Activated T-helper 1 cell treated with anti-CD3 and anti-CD28 coated beads, Interleukin-12 subunit alpha, Interleukin-12 subunit beta, Interleukin-2, Interleukin-4 antibody, amounts not matched to agents 30 ng/mL and 10 ng/mL and 1 ng/mL, durations not matched to agents 14 hours and 24 hours and 36 hours (primary cell): ENCODE measurements at regions not wholly inside any gene's neighbourhood (a gene's known extent, or its start where the extent isn't known, plus 50 kb on each side); places are given as distances from the start of the nearest gene placed in this dataset.

ENCODE experiments used
- DNase-seq: peaks from one replicate; pipeline ENCODE4 v3.0.0; 2021; ENCODE audit warnings: low spot score
- H3K27ac Mint-ChIP-seq: one replicate; pipeline ENCODE4 v1.8.0; 2021; ENCODE audit warnings: mild to moderate bottlenecking, mixed read lengths
- H3K27me3 Mint-ChIP-seq: one replicate; pipeline ENCODE4 v1.8.0; 2022; ENCODE audit warnings: mild to moderate bottlenecking, moderate library complexity, mixed read lengths; ENCODE audit not compliant: insufficient read depth
- H3K36me3 Mint-ChIP-seq: one replicate; pipeline ENCODE4 v1.8.0; 2021; ENCODE audit warnings: low read depth, mixed read lengths
- H3K4me1 Mint-ChIP-seq: one replicate; pipeline ENCODE4 v1.8.0; 2021; ENCODE audit warnings: low read depth, mixed read lengths
- H3K4me3 Mint-ChIP-seq: one replicate; pipeline ENCODE4 v1.8.0; 2021; ENCODE audit warnings: mild to moderate bottlenecking, moderate library complexity, mixed read lengths
- H3K9me3 Mint-ChIP-seq: one replicate; pipeline ENCODE4 v1.8.0; 2021; ENCODE audit warnings: mixed read lengths
- intact Hi-C: fragments of 100-400 bp; cut with micrococcal nuclease; formaldehyde crosslinking; loops from one replicate; pipeline ENCODE4 v1.15.1; 2024

GRCh38 chr2:113838744-113839444 is 51.0 kb upstream of the ACTR3 start:
- no peak for DNase-seq
- Mint-ChIP-seq H3K4me1 (no peaks in the 10 kb centered on the region), H3K36me3 (peaks cover 4% of the 10 kb centered on the region), H3K27ac (no peak overlapping the region), H3K9me3 (no peaks in the 10 kb centered on the region), H3K27me3 (no peaks in the 10 kb centered on the region), H3K4me3 (no peak overlapping the region)
- intact Hi-C loops, result no loop called here

- DNase-seq, result no peak
- Mint-ChIP-seq H3K27me3 (no peaks in the 10 kb centered on the region), H3K9me3 (no peaks in the 10 kb centered on the region), H3K36me3 (peaks cover 4% of the 10 kb centered on the region), H3K27ac (no peak overlapping the region), H3K4me1 (no peaks in the 10 kb centered on the region), H3K4me3 (no peak overlapping the region)
- intact Hi-C loops, result no loop called here
Observed at GRCh38 chr2:113838277-113838676, 51.6 kb upstream of the ACTR3 start.

DNA sequence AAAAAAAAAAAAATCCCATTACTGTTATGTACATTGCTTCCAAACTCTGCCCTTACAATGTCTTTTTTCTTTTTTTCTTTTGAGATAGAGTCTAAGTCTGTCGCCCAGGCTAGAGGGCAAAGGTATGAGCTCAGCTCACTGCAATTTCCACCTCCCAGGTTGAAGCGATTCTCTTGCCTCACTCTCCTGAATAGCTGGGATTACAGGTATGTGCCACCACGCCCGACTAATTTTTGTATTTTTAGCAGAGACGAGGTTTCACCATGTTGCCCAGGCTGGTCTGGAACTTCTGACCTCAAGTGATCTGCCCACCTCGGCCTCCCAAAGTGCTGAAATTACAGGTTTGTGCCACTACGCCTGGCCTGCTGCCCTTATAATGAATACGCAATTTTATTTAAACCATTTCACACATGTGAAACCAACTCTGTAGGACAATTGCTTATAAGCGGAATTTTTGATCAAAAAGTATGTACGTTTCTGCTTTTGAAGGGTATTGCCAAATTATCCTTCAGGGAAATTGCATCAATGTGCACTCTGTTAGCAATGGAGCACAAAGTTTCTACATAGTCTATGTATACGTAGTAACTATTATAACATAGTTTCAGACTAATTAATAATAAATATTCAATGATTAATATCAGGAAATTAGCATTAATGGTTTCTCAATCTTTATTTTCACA is 55.7 kb upstream of the ACTR3 start:
- DNase-seq, result no peak
- Mint-ChIP-seq H3K27me3 (no peaks in the 10 kb centered on the region), H3K36me3 (no peaks in the 10 kb centered on the region), H3K27ac (no peak overlapping the region), H3K9me3 (no peaks in the 10 kb centered on the region), H3K4me3 (no peak overlapping the region), H3K4me1 (no peaks in the 10 kb centered on the region)
- intact Hi-C loops, result no loop called here

DNA sequence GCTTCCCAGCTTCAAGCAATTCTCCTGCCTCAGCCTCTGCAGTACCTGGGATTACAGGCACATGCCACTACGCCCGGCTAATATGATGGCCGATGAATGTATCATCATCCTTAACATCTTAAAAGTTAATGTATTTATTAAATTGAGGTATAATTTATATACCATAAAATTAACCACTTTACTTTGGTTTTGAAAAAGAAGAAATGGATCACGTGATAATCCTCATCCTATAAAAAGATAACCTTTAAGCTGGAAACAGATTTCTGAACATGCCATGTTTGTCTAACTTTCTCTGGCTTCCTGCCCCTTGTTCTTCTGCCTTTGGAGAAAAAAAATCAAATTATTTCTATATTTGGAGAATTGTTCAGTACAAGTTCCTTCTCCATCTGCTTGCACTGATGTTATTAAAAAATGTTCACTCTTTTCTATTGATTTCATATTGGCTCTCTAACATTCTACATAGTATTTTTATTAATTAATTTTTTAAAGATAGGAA is 57.0 kb upstream of the ACTR3 start:
- Mint-ChIP-seq H3K27me3 (no peaks in the 10 kb centered on the region), H3K4me3 (no peak overlapping the region), H3K4me1 (no peaks in the 10 kb centered on the region), H3K36me3 (no peaks in the 10 kb centered on the region), H3K27ac (no peak overlapping the region), H3K9me3 (peaks cover 7% of the 10 kb centered on the region)
- no peak for DNase-seq
- intact Hi-C loops, result no loop called here

- Mint-ChIP-seq H3K4me3 (no peak overlapping the region), H3K9me3 (peaks cover 7% of the 10 kb centered on the region), H3K27me3 (no peaks in the 10 kb centered on the region), H3K4me1 (no peaks in the 10 kb centered on the region), H3K27ac (no peak overlapping the region), H3K36me3 (no peaks in the 10 kb centered on the region)
- no peak for DNase-seq
- intact Hi-C loops, result no loop called here
Observed at GRCh38 chr2:113831161-113831560, 58.7 kb upstream of the ACTR3 start.

DNA sequence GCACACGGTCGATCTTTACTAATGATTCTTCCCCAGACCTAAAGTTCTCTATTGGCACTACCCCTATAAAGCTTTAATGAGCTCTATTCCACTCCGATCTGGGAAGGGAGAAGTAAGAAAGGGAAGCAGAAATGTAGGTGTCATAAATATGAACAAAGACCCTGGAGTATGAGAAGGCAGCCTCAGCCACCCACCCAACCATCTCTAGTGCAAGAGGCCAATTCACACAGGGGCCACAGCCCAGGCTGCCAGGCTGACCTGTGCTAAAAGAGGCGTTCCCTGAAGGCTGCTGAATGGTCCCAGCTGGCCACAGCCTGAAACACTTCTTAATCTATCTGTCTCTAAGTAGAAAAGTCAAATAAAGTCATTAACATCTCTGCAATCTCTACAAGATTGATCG is 60.1 kb upstream of the ACTR3 start:
- DNase-seq, result no peak
- H3K27ac Mint-ChIP-seq, result no peak overlapping the region
- peaks cover 7% of the 10 kb centered on the region for H3K9me3 Mint-ChIP-seq
- intact Hi-C loops, result no loop called here
- H3K4me1 Mint-ChIP-seq, result no peaks in the 10 kb centered on the region
- no peak overlapping the region for H3K4me3 Mint-ChIP-seq
- no peaks in the 10 kb centered on the region for H3K36me3 Mint-ChIP-seq
- no peaks in the 10 kb centered on the region for H3K27me3 Mint-ChIP-seq

GRCh38 chr2:113829270-113829669 is 60.6 kb upstream of the ACTR3 start:
- no peaks in the 10 kb centered on the region for H3K27me3 Mint-ChIP-seq
- intact Hi-C loops, result no loop called here
- H3K27ac Mint-ChIP-seq, result no peak overlapping the region
- no peaks in the 10 kb centered on the region for H3K36me3 Mint-ChIP-seq
- no peak overlapping the region for H3K4me3 Mint-ChIP-seq
- no peak for DNase-seq
- H3K4me1 Mint-ChIP-seq, result no peaks in the 10 kb centered on the region
- H3K9me3 Mint-ChIP-seq, result peaks cover 7% of the 10 kb centered on the region

- no peaks in the 10 kb centered on the region for H3K4me1 Mint-ChIP-seq
- H3K4me3 Mint-ChIP-seq, result no peak overlapping the region
- H3K27ac Mint-ChIP-seq, result no peak overlapping the region
- H3K9me3 Mint-ChIP-seq, result peaks cover 7% of the 10 kb centered on the region
- no peaks in the 10 kb centered on the region for H3K27me3 Mint-ChIP-seq
- intact Hi-C loops, result no loop called here
- no peak for DNase-seq
- no peaks in the 10 kb centered on the region for H3K36me3 Mint-ChIP-seq
Observed at GRCh38 chr2:113828049-113828742, 61.7 kb upstream of the ACTR3 start.

DNA sequence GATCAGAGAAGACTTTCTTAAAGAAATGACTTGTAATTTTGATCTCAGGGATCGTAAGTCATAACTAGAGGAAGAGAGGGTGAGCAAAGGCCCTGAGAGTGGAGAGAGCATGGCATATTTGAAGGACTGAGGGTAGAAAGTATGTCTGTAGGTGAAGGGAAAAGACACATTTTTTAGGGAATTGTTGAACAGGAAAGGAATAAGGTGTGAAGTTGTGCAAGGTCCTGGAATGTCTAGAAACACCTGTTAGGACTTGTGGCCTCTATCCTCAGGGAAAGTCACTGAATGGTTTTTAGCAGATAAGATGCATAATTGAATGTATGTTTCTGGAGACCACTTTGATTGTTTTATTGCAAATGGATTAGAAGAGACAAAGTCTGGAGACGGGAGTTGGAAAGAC is 62.5 kb upstream of the ACTR3 start:
- H3K9me3 Mint-ChIP-seq, result peaks cover 7% of the 10 kb centered on the region
- no peaks in the 10 kb centered on the region for H3K27me3 Mint-ChIP-seq
- DNase-seq, result no peak
- intact Hi-C loops, result no loop called here
- no peaks in the 10 kb centered on the region for H3K36me3 Mint-ChIP-seq
- H3K27ac Mint-ChIP-seq, result no peak overlapping the region
- no peaks in the 10 kb centered on the region for H3K4me1 Mint-ChIP-seq
- no peak overlapping the region for H3K4me3 Mint-ChIP-seq

DNA sequence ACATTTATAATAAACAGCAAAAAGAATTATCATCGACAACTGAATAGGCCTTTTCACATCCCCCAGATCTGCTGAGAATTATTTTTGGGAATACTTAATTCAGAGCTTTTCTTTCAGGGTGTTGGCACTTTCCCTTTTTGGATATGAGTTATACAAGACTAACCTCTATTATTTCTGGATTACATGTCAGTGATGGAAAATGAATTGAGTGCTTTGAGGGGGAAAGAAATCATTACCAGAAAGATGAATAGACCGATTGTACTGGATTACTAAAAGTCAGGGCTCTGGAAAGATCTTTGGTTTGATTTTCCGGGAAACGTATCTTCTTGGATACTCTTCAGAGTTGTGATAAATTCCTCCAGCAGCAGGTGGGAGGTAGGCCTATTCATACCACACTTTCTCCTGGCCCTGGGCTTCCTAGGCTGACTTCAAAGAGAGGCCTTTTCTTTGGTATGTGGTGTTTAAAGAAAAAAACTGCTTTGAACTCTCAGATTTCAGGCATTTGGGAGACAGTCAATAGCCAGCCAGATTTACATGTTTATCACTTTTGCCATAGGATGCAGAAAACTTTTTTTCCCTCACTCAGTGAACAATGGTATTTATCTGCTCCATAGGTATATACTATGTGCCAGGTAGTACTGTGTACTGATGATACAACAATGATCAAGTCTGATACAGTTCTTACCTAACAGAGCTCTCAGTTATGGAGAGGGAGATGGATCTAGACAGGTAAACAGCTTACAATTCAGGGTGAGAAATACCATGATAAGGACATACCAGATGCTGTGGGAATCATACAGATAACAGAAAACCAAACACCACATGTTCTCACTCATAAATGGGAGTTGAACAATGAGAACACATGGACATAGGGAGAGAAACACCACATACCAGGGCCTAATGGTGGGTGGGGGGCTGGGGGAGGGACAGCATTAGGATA is 63.3 kb upstream of the ACTR3 start:
- DNase-seq, result no peak
- Mint-ChIP-seq H3K9me3 (peaks cover 7% of the 10 kb centered on the region), H3K27me3 (no peaks in the 10 kb centered on the region), H3K4me3 (no peak overlapping the region), H3K36me3 (no peaks in the 10 kb centered on the region), H3K27ac (no peak overlapping the region), H3K4me1 (no peaks in the 10 kb centered on the region)
- intact Hi-C loops, result no loop called here

DNA sequence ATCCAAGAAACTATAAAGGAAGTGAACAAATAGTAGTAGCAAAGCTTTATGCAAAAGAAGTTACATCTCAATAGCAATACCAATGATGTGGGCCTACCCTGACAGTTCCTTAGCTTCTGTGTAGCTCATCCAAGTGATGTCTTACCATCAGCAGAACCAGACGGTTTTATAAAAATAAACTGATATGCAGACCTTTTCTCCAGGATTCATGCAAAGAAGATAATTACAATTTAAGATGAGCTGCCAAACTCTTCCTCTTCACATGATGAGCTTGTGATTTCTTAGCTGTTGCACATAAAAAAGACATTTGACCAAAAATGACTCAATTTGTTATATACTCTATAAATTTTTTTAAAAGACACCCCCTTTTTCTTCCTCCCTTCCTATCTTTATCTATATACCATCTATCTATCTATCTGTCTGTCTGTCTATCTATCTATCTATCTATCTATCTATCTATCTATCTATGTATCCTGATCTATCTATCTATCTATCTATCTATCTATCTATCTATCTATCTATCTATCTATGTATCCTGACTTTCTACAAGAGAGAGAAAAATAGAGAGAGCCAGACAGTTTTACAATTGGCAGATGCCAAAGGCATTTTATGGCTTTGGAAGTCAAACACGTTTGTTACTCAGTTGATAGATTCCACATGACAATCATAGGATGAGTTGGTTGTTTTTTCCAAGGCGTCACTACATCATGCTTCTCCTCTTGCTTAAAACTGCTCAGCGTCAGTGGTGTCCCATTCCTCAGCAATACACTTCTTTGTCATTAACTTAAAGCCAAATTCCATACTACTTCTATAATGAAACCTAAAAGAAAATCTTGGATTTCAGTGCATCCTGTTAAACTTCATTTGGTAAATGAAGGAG is 65.9 kb upstream of the ACTR3 start:
- Mint-ChIP-seq H3K4me1 (no peaks in the 10 kb centered on the region), H3K27ac (no peak overlapping the region), H3K9me3 (peaks cover 7% of the 10 kb centered on the region), H3K27me3 (peaks cover 2% of the 10 kb centered on the region), H3K4me3 (no peak overlapping the region), H3K36me3 (no peaks in the 10 kb centered on the region)
- intact Hi-C loops, result no loop called here
- no peak for DNase-seq
